ENCODE measurements at regions not wholly inside any gene's neighbourhood (a gene's known extent, or its start where the extent isn't known, plus 50 kb on each side); places are given as distances from the start of the nearest gene placed in this dataset.

- no peaks in the 10 kb centered on the region for H3K36me3 ChIP-seq (ENCODE audit: control insufficient read depth in 2 of 2, insufficient read depth in 2 of 2, low read length in 1 of 2)
- H3K27ac ChIP-seq (ENCODE audit: low read depth in 1 of 2, low read length in 1 of 2) = no peak overlapping the region
- WGBS = 97% methylated on average over 7 of the region's 7 CpGs
- no peaks in the 10 kb centered on the region for H3K9me3 ChIP-seq (ENCODE audit: control insufficient read depth in 2 of 2, insufficient read depth in 1 of 2, low read length in 1 of 2)
- no peaks in the 10 kb centered on the region for H3K4me1 ChIP-seq (ENCODE audit: control insufficient read depth in 2 of 2, insufficient read depth in 2 of 2, low read length in 2 of 2)
- H3K4me3 ChIP-seq (ENCODE audit: low read length in 2 of 2) = no peak overlapping the region
- no peak for DNase-seq (ENCODE audit: low read depth in 6 of 9, low spot score in 9 of 9)
- no peaks in the 10 kb centered on the region for H3K27me3 ChIP-seq (ENCODE audit: control insufficient read depth in 2 of 2, insufficient read depth in 1 of 2, low read length in 1 of 2)
Observed at GRCh38 chr20:57781901-57782300, 72.1 kb upstream of the PMEPA1 start.

GRCh38 chr20:57780906-57781305, 71.1 kb upstream of the PMEPA1 start:
- Histone ChIP-seq H3K36me3 (ENCODE audit: control insufficient read depth in 2 of 2, insufficient read depth in 2 of 2, low read length in 1 of 2) (no peaks in the 10 kb centered on the region), H3K4me1 (ENCODE audit: control insufficient read depth in 2 of 2, insufficient read depth in 2 of 2, low read length in 2 of 2) (no peaks in the 10 kb centered on the region), H3K4me3 (ENCODE audit: low read length in 2 of 2) (no peak overlapping the region), H3K9me3 (ENCODE audit: control insufficient read depth in 2 of 2, insufficient read depth in 1 of 2, low read length in 1 of 2) (no peaks in the 10 kb centered on the region), H3K27me3 (ENCODE audit: control insufficient read depth in 2 of 2, insufficient read depth in 1 of 2, low read length in 1 of 2) (no peaks in the 10 kb centered on the region), H3K27ac (ENCODE audit: low read depth in 1 of 2, low read length in 1 of 2) (no peak overlapping the region)
- 84% methylated on average over 4 of the region's 4 CpGs for WGBS
- DNase-seq (ENCODE audit: low read depth in 6 of 9, low spot score in 9 of 9) = no peak

- Histone ChIP-seq H3K4me3 (ENCODE audit: low read length in 2 of 2) (no peak overlapping the region), H3K27ac (ENCODE audit: low read depth in 1 of 2, low read length in 1 of 2) (no peak overlapping the region), H3K27me3 (ENCODE audit: control insufficient read depth in 2 of 2, insufficient read depth in 1 of 2, low read length in 1 of 2) (no peaks in the 10 kb centered on the region), H3K4me1 (ENCODE audit: control insufficient read depth in 2 of 2, insufficient read depth in 2 of 2, low read length in 2 of 2) (no peaks in the 10 kb centered on the region), H3K9me3 (ENCODE audit: control insufficient read depth in 2 of 2, insufficient read depth in 1 of 2, low read length in 1 of 2) (no peaks in the 10 kb centered on the region), H3K36me3 (ENCODE audit: control insufficient read depth in 2 of 2, insufficient read depth in 2 of 2, low read length in 1 of 2) (no peaks in the 10 kb centered on the region)
- WGBS = 98% methylated on average over 5 of the region's 5 CpGs
- no peak for DNase-seq (ENCODE audit: low read depth in 6 of 9, low spot score in 9 of 9)
Observed at GRCh38 chr20:57780398-57780797, 70.6 kb upstream of the PMEPA1 start.

- no peaks in the 10 kb centered on the region for H3K4me1 ChIP-seq (ENCODE audit: control insufficient read depth in 2 of 2, insufficient read depth in 2 of 2, low read length in 2 of 2)
- no peaks in the 10 kb centered on the region for H3K9me3 ChIP-seq (ENCODE audit: control insufficient read depth in 2 of 2, insufficient read depth in 1 of 2, low read length in 1 of 2)
- 94% methylated on average over 9 of the region's 9 CpGs for WGBS
- no peaks in the 10 kb centered on the region for H3K27me3 ChIP-seq (ENCODE audit: control insufficient read depth in 2 of 2, insufficient read depth in 1 of 2, low read length in 1 of 2)
- H3K4me3 ChIP-seq (ENCODE audit: low read length in 2 of 2) = no peak overlapping the region
- H3K36me3 ChIP-seq (ENCODE audit: control insufficient read depth in 2 of 2, insufficient read depth in 2 of 2, low read length in 1 of 2) = no peaks in the 10 kb centered on the region
- H3K27ac ChIP-seq (ENCODE audit: low read depth in 1 of 2, low read length in 1 of 2) = no peak overlapping the region
- no peak for DNase-seq (ENCODE audit: low read depth in 6 of 9, low spot score in 9 of 9)
Observed at GRCh38 chr20:57779401-57780003, 69.7 kb upstream of the PMEPA1 start.

DNA sequence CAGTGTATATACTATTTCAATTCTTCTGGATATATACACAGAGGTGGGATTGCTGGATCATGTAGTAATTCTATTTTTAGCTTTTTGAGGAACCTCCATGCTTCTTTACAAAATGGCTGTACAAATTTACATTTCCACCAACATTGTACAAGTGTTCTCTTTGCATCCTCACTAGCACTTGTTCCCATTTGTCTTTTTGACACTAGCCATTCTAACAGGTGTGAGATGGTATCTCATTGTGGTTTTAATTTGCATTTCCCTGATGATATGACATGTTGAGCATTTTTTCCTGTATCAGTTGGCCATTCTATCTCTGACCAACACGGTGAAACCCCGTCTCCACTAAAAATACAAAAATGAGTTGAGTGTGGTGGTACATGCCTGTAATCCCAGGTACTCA, 68.1 kb upstream of the PMEPA1 start:
- WGBS = 88% methylated on average over 2 of the region's 2 CpGs
- H3K27me3 ChIP-seq (ENCODE audit: control insufficient read depth in 2 of 2, insufficient read depth in 1 of 2, low read length in 1 of 2) = no peaks in the 10 kb centered on the region
- H3K4me1 ChIP-seq (ENCODE audit: control insufficient read depth in 2 of 2, insufficient read depth in 2 of 2, low read length in 2 of 2) = no peaks in the 10 kb centered on the region
- no peak overlapping the region for H3K4me3 ChIP-seq (ENCODE audit: low read length in 2 of 2)
- no peak overlapping the region for H3K27ac ChIP-seq (ENCODE audit: low read depth in 1 of 2, low read length in 1 of 2)
- H3K9me3 ChIP-seq (ENCODE audit: control insufficient read depth in 2 of 2, insufficient read depth in 1 of 2, low read length in 1 of 2) = no peaks in the 10 kb centered on the region
- no peaks in the 10 kb centered on the region for H3K36me3 ChIP-seq (ENCODE audit: control insufficient read depth in 2 of 2, insufficient read depth in 2 of 2, low read length in 1 of 2)
- DNase-seq (ENCODE audit: low read depth in 6 of 9, low spot score in 9 of 9) = no peak

GRCh38 chr20:57774951-57775350, 65.1 kb upstream of the PMEPA1 start:
- H3K27me3 ChIP-seq (ENCODE audit: control insufficient read depth in 2 of 2, insufficient read depth in 1 of 2, low read length in 1 of 2) = no peaks in the 10 kb centered on the region
- H3K36me3 ChIP-seq (ENCODE audit: control insufficient read depth in 2 of 2, insufficient read depth in 2 of 2, low read length in 1 of 2) = no peaks in the 10 kb centered on the region
- H3K4me3 ChIP-seq (ENCODE audit: low read length in 2 of 2) = no peak overlapping the region
- whole genome bisulfite sequencing = 95% methylated on average over 5 of the region's 5 CpGs
- no peaks in the 10 kb centered on the region for H3K9me3 ChIP-seq (ENCODE audit: control insufficient read depth in 2 of 2, insufficient read depth in 1 of 2, low read length in 1 of 2)
- DNase-seq (ENCODE audit: low read depth in 6 of 9, low spot score in 9 of 9) = no peak
- H3K27ac ChIP-seq (ENCODE audit: low read depth in 1 of 2, low read length in 1 of 2) = no peak overlapping the region
- no peaks in the 10 kb centered on the region for H3K4me1 ChIP-seq (ENCODE audit: control insufficient read depth in 2 of 2, insufficient read depth in 2 of 2, low read length in 2 of 2)

DNA sequence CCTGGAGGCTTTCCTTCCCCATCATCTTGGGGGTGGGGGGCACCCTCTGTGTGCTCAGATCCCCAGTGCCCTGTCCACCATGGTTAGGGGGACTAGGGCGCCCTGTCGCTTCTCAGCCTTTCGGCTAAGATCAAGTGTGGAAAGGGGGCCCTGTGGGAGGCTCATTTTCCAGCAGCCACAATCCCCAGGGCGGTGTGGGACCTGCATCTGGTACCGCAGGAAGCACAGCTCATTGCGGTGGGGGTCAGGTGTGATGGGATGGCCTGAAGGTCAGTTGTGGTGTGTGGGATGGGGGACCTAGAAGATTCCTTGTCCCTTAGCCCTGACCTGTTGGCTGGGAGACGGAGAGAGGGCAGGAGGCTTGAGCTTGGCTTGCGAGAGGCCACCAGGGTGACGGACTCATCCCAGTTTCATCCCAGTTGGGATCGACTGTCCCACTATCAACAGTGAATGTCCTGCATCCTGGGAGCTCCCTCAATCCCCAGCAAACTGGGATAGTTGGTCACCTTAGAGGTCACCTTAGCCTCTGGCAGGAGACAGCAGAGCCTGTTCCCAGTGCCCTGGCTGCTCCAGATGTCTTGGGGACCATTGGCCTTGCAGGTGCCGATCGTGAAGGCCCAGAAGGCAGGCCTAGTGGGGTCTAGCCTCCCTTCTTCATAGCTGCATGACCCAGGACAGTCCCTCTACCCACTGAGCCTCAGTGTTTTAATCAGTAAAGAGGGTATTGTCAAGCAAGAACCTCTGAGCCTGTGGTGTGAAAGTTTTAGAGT, 64.5 kb upstream of the PMEPA1 start:
- WGBS = 93% methylated on average over 12 of the region's 12 CpGs
- no peak overlapping the region for H3K27ac ChIP-seq (ENCODE audit: low read depth in 1 of 2, low read length in 1 of 2)
- no peak for DNase-seq (ENCODE audit: low read depth in 6 of 9, low spot score in 9 of 9)

GRCh38 chr20:57773059-57773815, 63.4 kb upstream of the PMEPA1 start:
- DNase-seq (ENCODE audit: low read depth in 6 of 9, low spot score in 9 of 9) = no peak
- Histone ChIP-seq H3K9me3 (ENCODE audit: control insufficient read depth in 2 of 2, insufficient read depth in 1 of 2, low read length in 1 of 2) (no peaks in the 10 kb centered on the region), H3K27ac (ENCODE audit: low read depth in 1 of 2, low read length in 1 of 2) (no peak overlapping the region), H3K27me3 (ENCODE audit: control insufficient read depth in 2 of 2, insufficient read depth in 1 of 2, low read length in 1 of 2) (no peaks in the 10 kb centered on the region), H3K36me3 (ENCODE audit: control insufficient read depth in 2 of 2, insufficient read depth in 2 of 2, low read length in 1 of 2) (no peaks in the 10 kb centered on the region), H3K4me3 (ENCODE audit: low read length in 2 of 2) (no peak overlapping the region), H3K4me1 (ENCODE audit: control insufficient read depth in 2 of 2, insufficient read depth in 2 of 2, low read length in 2 of 2) (no peaks in the 10 kb centered on the region)
- WGBS = 91% methylated on average over 9 of the region's 9 CpGs

More for the DNA sequence above, 64.5 kb upstream of the PMEPA1 start:
- H3K9me3 ChIP-seq (ENCODE audit: control insufficient read depth in 2 of 2, insufficient read depth in 1 of 2, low read length in 1 of 2) = no peaks in the 10 kb centered on the region
- H3K4me3 ChIP-seq (ENCODE audit: low read length in 2 of 2) = no peak overlapping the region
- H3K27me3 ChIP-seq (ENCODE audit: control insufficient read depth in 2 of 2, insufficient read depth in 1 of 2, low read length in 1 of 2) = no peaks in the 10 kb centered on the region
- H3K4me1 ChIP-seq (ENCODE audit: control insufficient read depth in 2 of 2, insufficient read depth in 2 of 2, low read length in 2 of 2) = no peaks in the 10 kb centered on the region
- no peaks in the 10 kb centered on the region for H3K36me3 ChIP-seq (ENCODE audit: control insufficient read depth in 2 of 2, insufficient read depth in 2 of 2, low read length in 1 of 2)

GRCh38 chr20:57772349-57772964, 62.6 kb upstream of the PMEPA1 start:
- Histone ChIP-seq H3K4me3 (ENCODE audit: low read length in 2 of 2) (no peak overlapping the region), H3K4me1 (ENCODE audit: control insufficient read depth in 2 of 2, insufficient read depth in 2 of 2, low read length in 2 of 2) (no peaks in the 10 kb centered on the region), H3K9me3 (ENCODE audit: control insufficient read depth in 2 of 2, insufficient read depth in 1 of 2, low read length in 1 of 2) (no peaks in the 10 kb centered on the region), H3K36me3 (ENCODE audit: control insufficient read depth in 2 of 2, insufficient read depth in 2 of 2, low read length in 1 of 2) (no peaks in the 10 kb centered on the region), H3K27me3 (ENCODE audit: control insufficient read depth in 2 of 2, insufficient read depth in 1 of 2, low read length in 1 of 2) (no peaks in the 10 kb centered on the region), H3K27ac (ENCODE audit: low read depth in 1 of 2, low read length in 1 of 2) (no peak overlapping the region)
- peak in 1 of 9 donors; percentile 15 for DNase-seq (ENCODE audit: low read depth in 6 of 9, low spot score in 9 of 9)
- WGBS = 88% methylated on average over 15 of the region's 15 CpGs

Data from thymus (tissue), 11 donors.